ENCODE measurements at regions not wholly inside any gene's neighbourhood (a gene's known extent, or its start where the extent isn't known, plus 50 kb on each side); places are given as distances from the start of the nearest gene placed in this dataset.

DNA sequence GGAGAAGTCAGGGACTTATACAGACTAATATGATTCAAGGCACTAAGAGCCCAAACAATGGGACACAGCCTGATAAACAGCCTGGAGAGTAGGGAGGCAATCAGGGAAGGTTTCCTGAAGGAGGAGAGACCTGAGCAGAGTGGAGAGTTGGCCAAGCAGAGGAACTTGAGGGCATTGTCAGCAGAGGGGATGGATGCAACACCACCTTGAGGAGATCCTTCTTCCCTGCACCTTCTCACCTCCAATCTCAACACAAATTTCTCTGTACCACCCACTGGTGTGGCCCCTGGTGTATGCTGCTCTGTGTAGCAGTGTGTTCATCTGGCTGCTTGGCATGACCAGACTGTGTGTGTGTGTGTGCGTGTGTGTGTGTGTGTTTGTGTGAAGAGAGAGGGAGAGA lies 146.2 kb downstream of the WDR11 start:
- TF ChIP-seq POLR2A (IDR thresholded peaks at IDR 0.05) (no peak), CTCF (IDR thresholded peaks at IDR 0.05) (no peak)
